Pulmonary artery endothelial cell (primary cell): ENCODE measurements at regions not wholly inside any gene's neighbourhood (a gene's known extent, or its start where the extent isn't known, plus 50 kb on each side); places are given as distances from the start of the nearest gene placed in this dataset.
"Not testable (repeated sequence)": the region's sequence is repeated elsewhere in the genome, so short reads cannot be mapped to it uniquely, and the experiment has no call there.

ENCODE experiments used
- DNase-seq: peaks from one replicate; pipeline ENCODE4 v3.0.0-alpha.2; 2011; ENCODE audit warnings: low read depth, low spot score

DNA sequence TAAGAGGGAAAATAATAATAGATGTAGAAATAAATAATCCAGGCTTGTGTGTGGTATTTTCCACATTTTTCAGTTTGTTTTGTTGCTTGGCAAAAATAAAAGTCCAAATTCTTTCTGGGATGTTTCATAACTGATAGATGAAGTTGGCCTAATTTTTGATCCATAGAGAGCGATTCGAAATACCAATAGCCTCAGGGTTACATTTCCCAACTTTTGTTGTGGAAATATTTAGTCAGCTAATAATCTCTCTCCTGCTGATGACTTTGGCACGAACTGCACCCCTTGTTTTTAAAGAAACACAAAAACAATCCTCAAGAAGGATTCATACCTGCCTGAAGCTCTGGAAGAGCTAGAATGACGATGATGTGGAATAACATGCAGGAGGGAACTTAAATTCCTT, 483.2 kb downstream of the ADRA2A start:
- no peak for DNase-seq

DNA sequence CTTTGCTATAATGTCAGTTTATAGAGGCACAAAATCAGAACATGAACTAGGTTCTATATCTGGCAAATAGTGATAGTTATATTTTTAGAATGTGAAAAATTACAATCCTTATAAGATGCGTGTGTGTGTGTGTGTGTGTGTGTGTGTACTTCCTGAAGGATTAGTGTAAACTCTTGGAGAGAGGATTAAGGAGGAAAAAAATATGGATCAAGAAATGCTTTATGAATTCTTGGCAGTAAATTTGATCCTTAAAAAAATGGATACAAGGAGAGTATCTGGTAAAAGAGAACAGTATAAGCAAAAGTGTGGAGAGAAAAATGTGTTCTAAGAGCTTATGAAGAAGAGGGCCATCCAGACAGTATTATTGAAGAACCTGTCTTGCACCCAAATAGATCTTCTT, 484.3 kb downstream of the ADRA2A start:
- DNase-seq = no peak

DNA sequence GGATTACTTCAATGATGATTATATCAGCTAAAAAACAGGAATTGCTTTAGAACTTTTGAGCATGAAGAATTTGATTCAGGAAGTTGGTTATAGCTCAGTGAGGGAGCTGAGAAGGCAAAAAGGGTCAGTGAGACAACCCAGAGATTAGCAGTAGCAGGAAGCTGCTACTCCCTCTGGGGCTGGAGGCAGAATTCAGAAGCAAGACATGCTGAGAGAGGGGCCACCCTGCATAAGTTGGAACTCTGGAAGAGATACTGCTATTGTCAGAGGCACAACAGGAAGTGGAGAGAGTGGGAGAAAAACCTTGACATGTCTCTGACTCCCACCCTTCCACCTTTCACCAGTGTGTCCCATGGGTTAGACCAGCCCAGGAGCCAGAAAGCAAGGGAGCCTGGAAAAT, 488.7 kb downstream of the ADRA2A start:
- no peak for DNase-seq

DNA sequence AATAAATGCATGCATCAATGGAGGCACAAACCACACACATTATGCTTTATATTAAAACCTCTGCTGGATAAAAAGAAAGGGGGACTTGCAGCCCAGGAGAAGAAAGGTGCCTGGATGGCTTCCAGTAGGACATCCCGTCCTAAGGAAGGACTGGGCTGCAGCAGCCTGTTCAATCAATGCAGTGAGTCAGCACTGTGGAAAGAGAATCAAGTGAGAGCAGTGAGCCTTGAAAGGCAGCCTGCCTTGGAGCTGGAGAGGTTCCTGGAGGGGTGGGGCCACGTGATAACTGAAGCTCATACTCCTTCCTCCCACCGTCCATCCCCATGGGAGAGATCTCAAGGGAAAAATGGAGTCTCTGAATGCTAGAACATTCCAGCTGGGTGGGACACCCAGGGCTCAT, 501.2 kb downstream of the ADRA2A start:
- no peak for DNase-seq

DNA sequence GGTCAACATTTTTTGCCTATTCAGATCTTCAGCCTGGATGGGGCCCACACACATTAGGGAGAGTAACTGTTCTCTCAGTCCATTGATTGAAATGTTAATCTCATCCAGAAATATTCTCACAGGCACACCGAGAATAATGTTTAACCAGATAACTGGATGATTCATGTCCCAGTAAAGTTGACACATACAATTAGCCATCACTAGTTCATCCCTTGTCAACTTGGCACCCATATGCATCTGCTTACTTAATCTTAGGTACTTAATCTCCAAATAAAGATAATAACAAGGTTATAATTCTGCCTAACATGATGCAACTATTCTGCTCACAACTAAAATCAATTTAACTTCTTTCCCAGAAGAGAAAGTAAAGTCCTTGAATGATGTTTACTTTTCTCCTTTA, 502.6 kb downstream of the ADRA2A start:
- DNase-seq = no peak

DNA sequence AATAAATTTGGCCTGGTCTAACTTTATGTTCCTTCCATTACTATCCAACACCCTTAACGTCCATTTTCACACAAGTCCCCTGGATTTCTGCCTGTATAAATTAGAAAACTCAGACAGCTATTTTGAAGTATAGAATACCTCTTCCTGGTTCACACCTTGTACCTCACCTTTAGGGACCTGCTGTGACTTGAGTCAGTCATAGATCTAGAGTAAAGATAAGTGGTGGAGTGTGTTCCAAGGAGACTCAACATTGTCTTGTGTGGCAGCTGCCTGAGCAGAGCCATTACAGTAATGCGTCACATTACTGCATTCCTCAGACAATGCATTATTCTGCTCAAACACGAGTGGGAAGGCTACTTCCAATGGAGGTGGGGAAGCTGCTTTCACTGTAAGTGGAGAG, 513.9 kb downstream of the ADRA2A start:
- no peak for DNase-seq

DNA sequence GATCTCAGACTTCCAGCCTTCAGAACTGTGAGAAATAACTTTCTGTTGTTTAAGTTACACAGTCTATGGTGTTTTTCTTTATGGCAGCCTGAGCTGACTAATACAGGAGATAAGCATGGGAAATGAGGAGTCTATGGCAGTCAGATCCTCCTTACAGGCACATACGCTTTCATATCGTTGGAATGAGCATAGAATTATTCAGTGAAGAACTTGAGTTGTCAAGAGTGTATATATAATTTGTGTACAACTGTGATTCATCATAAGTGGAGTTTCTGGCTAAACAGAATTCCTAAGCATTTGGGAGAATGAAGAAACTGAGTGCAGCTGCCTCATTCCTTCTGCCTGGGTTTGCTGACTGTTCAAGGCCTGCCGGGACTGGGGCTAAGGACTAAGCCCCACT, 516.7 kb downstream of the ADRA2A start:
- DNase-seq = no peak

DNA sequence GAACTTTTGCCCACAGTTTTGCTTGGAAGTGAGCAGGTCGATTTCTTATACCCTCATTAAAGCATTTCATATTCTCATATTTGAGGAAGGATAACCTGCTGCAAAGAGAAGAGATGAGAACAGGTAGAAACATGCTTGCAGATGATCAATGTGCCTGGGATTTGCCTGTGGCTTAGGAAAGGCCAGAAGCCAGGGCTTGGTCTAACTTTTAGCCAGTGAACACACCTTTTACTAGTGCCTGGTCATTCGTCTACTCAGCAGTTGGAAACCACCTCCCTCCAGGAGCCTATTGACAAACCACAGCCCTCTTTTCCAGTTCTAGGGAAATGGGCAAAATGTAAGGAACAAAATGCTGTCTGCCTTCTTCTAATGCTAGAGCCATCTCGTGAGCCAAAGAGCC, 518.3 kb downstream of the ADRA2A start:
- DNase-seq = no peak

DNA sequence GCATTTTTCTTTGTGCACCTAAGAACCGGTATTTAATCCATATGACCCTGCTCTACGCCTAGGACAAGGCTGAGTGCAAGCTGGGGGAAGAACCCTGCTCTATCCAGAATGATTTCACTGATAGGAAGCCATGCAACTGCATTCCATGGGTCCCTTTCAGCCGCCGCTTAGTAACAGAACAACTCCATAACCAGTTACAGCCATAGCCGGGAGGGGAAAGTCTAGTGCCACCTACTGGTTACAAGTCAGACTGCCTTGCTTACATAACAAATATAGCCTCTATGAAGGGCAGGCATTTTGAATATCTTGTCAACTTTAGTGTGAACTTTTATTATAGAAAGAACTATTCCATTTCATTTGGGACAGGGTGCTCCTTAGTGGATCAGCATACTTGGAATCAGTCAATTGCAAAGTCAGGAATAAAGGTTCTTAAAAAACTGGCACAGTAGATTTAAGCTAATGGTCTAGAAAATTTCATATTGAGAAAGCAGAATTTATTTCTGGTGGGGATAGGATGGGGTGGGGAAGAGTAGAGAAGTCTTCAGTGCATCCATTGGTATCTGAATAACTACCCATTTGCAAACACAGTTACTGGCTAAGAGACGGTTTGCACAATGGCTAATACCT, 521.7 kb downstream of the ADRA2A start:
- DNase-seq = peak; percentile 13

DNA sequence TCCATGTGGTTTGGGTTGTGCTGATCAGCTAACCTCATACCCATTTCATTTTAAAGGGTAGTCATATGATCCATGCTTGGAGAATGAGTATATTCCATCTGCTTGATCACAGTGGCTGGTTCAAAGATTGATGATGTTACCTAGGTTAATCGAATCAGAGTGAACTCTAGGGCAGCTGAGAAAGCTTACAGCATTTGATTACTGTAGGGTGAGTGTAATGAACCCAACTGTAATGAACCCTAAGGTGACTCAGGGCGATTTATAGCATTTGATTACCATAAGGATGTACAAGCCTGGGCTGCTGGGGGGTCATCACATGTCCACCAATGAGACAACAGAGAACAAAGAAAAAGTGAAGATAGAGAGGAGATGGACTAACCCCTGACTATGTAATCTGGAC, 523.1 kb downstream of the ADRA2A start:
- DNase-seq = no peak

DNA sequence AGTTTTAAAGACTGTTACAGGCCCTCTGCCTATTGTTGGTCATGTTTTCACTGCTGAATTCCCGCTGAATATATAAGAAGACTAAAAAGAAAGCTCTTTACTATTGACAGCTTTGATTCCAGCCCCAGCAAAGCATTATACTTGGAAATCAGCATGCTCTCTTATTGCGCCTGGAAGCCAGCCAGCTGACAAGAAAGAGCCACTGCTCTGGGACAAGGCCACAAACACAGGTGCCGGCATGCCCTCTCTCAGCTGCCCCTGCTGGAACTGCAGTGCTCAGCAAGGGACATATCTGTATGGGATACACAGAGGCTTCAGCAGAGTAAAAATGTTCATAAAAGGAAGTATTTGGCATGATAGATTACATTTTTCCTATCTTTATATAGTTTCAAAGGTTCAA, 523.9 kb downstream of the ADRA2A start:
- DNase-seq = no peak

DNA sequence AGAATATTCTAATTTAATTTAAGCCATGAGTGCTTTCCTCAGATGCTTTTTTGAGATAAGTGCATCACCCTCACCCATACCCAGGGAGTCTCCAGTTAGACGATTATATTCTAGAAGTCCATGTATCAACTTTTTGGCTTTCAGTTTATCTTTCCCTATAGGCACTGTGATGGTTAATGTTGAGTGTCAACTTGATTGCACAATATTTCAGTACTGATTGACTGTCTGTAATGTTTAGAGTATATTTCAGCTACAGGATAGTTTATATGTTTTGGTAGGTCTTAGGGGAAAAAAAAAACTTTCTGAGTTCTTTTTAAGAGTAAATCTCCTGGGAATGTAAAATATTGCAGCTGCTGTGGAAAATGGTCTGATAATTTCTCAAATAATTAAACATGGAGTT, 535.4 kb downstream of the ADRA2A start:
- no peak for DNase-seq

DNA sequence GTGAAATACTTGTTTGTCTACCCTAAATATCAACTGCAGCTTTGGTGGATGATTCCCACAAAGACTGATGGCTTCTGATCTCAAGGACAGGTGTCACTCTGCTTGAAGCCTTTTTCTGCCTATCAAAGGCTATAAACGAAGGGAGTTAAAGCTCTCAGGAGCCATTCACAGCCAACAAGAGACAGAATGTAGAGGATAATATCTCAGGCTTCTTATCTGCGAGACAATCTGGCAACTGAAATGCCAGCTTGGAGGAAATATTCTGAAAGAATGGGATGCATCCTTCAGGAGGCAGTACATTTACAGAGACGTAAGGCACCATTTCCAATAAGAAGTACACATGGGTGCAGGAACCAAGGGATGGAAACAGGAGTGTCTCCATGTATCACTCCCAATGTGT, 549.4 kb downstream of the GPAM start:
- DNase-seq = no peak

DNA sequence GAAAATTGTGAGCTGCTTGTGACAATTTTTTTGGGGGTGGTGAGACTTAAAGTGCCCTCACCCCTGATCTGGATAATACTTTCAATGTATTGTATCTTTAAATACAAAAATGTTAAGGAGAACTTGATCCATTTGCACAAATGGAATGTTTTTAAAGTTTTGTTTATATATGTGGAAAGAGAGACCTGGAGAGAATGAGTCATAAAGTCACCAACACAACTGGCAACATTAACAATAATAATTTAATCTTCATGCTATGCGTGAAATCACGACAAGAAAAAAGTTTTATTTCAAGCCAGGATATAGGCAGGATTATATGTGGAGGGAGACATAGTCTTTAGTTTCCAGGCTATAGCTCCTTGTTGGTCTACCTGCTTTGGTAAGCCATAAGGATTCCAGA, 537.5 kb downstream of the GPAM start:
- DNase-seq = no peak

DNA sequence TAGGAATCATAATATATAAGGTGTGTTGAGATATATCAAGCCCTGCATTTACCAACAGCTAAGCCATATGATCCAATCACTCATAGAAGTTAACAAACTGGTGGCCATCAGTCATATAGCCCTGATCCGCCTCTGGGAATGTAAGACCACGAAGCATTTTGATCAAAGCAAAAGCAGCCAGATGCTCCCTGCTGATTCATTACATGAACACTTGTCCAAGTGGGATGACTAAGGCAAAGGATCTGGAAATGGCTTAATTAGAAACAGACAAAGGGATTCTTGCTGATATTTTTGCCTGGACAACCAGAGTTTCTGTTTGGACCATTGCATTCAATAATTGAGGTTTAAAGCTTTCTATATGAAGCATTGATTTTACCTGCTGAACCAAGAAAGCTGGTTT, 535.5 kb downstream of the GPAM start:
- DNase-seq = no peak

DNA sequence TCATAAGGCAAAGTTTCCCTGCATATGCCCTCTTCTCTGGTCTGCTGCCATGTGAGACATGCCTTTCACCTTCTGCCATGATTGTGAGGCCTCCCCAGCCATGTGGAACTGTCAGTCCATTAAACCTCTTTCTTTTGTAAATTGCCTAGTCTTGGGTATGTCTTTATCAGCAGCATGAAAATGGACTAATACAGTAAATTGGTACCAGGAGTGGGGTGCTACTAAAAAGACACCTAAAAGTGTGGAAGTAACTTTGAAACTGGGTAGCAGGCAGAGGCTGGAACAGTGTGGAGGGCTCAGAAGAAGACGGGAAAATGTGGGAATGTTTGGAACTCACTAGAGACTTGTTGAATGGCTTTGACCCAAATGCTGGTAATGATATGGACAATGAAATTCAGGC, 534.5 kb downstream of the GPAM start:
- DNase-seq = not testable (repeated sequence)

DNA sequence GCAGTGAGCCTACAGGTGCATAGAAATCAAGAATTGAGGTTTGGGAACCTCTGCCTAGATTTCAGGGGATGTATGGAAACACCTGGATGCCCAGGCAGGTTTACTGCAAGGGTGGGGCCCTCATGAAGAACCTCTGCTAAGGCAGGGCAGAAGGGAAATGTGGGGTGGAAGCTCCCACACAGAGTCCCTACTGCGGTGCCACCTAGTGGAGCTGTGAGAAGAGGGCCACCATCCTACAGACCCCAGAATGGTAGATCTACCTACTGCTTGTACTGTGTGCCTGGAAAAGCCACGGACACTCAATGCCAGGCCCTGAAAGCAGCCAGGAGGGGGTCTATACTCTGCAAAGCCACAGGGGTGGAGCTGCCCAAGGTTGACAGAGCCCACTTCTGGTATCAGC, 533.5 kb downstream of the GPAM start:
- no peak for DNase-seq

DNA sequence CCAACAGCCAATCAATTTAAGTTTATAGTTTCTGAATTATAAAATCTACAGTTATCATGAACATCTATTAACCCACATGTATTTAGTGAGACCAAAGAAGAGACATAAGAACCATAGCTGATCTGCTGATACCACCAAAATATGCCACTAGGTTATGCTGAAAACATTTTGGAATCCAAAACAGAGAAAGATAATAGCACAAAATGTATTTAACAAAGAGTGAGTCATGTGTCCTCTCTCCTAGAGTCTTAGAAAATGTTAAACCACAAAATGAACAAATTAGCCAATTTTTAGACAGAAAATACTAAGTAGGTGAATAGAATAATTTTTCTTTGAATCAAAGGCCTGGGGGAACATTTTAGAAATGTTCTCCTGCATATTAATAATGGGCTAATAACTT, 527.5 kb downstream of the GPAM start:
- DNase-seq = no peak

DNA sequence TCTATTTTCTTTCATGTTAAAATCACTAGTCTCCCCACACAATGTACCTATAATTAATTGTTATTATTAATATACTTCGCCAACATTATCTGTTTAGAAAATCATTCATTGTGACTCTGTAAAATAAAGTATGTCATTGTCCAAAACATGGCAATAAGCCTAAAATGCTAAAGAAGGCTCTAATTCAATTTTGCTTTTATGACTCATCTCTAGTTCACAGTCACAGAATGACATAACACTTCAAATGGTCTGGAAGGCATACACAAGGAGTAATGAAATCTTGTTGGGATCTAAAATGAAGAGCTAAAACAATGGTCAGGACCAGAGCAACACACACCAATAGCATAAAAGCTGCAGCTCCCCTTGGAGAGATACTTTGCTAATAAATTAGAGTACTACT, 505.8 kb downstream of the GPAM start:
- DNase-seq = no peak

DNA sequence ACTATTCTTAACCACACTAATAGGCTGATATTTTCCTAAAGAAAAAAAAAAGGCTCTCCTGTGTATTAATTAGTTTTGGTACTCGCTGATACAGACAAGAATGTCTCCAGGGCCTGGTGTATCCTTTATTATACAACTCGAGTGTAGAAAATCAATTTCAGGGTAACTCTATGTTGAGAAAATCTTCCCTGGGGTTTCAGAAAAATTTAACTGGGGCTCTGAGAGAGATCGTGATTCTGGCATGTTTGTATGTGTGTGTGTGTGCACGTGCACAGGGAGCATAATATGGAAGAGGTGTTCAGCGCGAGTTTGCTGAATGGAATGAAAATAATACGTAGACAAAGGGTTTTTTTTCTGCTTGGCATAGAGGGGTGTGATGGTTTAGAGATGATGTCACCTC, 496.8 kb downstream of the GPAM start:
- no peak for DNase-seq

DNA sequence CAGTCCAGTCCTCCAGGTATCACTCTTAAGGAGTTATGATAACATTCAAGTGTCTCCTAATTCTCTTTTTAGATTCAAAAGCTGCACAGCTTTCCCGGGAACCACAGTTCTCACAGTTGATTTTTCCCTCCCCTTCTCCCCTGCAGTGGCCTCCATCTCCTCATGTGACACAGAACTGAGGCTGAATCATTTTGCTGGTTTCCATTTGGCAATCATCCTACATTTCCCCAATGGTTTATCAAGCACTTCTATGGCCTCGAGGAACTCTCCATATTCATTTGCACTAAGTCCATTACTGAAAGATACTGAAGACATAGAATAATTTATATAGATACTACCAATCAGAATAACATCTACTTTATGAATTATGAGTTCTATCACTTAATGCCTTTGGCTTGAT, 484.9 kb downstream of the GPAM start:
- no peak for DNase-seq

DNA sequence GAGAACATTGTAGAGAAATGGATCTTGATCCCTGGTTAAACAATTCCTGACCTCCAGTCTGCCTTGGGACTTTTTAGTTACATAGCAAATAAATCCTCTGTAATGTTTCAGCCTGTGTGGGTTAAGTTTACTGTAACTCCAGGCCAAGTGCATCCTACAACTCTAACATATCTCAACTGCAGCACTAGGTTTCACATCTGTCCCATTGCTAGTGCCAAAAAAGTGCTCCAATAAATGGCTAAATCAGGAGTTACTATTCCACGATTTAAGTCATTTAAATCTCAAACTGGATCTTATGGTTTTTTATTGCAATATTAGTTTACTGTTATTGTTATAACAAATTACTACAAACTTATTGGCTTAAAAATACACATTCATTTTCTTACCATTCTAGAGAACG, 479.6 kb downstream of the GPAM start:
- DNase-seq = no peak

DNA sequence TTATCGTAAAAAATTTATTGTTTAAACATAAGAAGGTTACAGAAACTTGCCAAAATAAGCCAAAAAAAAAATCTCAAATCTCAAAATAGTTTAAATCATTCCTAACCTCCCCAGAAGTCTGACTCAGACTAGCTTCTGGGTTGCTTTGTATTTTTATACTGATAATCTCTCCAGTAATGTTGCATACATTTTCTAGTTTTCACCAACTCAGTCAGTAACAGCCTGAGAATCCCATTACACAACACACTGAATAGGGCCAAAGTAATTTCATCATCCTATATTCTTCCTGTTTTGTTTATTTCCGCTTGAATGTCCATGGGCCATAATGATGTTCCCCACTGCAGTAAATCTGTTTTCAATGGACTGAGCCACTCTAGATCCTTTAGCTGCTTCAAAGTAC, 478.5 kb downstream of the GPAM start:
- DNase-seq = no peak

DNA sequence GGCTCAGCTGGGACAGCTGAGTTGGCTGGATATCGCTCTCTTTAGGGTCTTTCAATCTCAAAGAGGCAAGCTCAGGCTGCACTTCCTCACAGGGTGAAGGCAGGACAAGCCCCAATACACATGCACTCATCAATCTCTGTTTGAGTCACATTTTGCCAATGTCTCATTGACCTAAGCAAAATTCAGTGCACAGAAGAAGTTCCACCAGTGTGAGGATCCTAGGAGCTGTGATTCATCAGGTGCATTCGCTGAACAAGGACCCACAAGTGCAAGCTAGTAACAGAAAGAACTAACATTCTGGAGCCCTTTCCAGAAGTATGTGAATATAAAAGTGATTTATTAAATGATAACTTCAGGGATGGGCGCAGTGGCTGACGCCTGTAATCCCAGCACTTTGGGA, 477.2 kb downstream of the GPAM start:
- DNase-seq = no peak
